GM19468 (cell line): ENCODE measurements at regions not wholly inside any gene's neighbourhood (a gene's known extent, or its start where the extent isn't known, plus 50 kb on each side); places are given as distances from the start of the nearest gene placed in this dataset.
"Not testable (repeated sequence)": the region's sequence is repeated elsewhere in the genome, so short reads cannot be mapped to it uniquely, and the experiment has no call there.

Source experiments
- ATAC-seq: cut with Tn5 transposase; IDR thresholded peaks from one replicate; pipeline ENCODE4 v1.9.1; 2021; ENCODE audit warnings: mild to moderate bottlenecking, moderate library complexity, moderate number of reproducible peaks; ENCODE audit not compliant: unreplicated experiment; ENCODE audit errors: extremely low read depth

DNA sequence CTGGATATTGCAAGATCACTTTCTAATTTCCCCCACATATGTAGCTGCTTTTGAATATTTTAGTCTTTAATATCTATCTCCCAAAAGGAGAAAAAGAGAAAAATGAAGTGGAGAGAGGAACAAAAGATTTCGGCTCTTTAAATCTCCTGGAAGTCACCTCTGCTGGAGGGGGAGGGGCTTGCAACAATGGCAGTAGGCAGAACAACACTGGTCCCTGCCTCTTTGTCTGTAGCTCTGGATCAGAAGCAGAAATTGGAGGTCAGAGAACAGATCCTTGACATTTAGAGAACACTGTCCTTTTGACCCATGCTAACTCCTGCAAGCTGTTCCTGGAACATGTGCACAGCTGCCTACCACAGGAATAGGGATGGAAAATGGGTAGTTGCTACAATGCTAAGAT is 86.7 kb upstream of the GPR12 start:
- no peak for ATAC-seq

DNA sequence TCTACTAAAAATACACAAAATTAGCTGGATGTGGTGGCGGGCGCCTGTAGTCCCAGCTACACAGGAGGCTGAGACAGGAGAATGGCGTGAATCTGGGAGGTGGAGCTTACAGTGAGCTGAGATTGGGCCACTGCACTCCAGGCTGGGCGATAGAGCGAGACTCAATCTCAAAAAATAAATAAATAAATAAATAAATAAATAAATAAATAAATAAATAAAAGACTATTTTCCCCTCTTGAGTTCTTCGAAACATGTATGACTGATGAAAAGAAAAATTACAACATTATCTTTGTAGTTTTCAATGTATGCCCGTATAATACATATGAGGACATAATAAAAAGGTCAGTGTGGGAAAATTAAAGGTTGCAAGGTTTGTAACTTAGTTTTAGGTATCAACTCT is 84.5 kb upstream of the GPR12 start:
- not testable (repeated sequence) for ATAC-seq

DNA sequence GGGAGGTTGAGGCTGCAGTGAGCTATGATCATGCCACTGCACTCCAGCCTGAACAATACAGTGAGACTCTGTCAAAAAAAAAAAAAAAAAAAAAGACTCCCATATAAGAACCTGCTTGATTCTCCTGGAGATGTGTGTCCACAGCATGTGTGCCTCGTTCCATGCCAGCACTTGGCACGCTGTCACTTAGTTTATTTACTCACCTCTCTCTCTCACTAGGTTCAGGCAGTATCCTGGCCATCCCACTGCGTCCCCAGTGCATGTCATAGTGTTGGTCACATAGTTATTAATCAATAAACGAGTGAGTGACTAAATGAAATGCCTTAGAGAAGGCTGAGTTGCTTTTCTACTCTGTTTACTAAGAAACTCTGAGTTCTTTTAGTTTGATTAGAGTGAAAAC is 79.1 kb upstream of the GPR12 start:
- ATAC-seq: no peak

DNA sequence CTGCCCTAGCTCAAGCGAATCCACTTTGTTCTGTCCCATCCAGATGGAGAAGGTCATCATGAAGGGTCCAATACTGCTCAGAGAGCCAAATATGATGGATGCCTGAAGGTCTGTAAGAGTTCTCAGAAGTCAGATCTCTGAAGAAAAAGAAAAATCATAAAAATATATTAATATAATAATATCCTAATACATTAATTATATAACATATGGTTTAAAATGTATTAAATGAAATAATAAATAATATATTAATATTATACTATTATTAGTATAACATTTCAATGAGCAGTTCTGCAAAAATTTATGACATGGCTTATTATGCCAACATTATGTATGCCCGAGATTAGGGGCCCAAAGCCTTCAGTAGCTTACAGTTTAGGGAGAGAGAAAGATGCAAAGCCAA is 78.2 kb upstream of the GPR12 start:
- no peak for ATAC-seq

DNA sequence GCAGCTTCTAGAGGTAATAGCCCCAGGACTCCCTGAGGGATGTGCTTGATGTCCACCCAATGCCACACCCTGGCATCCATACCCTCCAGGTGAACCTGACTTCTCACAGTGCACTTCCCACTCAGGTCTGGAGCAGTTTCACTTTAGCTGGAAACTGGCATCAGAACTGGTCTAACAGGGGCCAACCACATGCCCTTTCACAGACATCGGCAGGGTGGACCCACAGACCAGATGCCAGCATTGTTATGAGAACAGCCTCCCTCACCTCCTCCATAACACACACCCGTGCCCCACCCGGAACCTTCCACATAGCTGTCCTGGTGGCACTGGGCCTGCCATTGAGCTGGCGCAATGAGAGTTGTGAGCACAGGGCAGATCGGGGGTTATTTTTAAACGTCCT is 77.4 kb upstream of the GPR12 start:
- ATAC-seq: no peak

DNA sequence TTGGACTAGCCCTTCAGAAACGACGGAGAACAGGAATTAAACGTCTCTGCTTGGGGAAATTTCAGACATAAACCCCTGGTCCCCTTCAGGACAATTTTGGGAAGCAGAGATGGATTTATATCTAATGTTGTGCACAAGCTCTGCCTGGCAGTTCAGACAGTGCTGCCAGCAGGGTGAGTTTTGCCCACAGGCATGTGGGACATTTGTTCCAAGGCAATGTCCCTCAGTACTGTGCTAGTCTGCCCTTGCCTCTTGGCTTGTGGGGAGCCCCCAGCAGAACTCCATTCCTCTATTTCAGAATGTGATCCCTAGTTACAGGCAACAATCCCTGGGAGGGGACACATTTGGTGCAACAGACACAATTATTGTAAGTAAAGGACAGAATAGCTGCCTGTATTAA is 76.5 kb upstream of the GPR12 start:
- ATAC-seq: no peak

DNA sequence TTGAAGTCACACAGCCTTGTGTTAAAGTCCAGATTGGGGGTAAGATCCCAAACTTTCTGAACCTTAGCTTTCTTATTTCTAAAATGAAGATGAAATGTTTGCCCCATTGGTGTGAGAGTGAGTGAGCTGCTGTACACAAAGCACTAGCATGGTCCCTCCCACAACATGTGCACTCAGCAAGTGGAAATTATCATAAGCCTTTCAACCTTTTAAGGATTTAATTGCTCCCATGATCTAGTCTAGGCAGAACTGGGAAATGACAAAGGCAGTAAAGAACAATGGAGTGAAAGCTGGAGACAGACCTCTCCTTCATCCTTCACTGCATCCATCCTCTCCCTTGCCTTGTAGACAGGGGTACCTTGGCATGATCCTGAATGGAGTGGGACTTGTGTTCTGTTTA is 76.0 kb upstream of the GPR12 start:
- ATAC-seq: no peak

DNA sequence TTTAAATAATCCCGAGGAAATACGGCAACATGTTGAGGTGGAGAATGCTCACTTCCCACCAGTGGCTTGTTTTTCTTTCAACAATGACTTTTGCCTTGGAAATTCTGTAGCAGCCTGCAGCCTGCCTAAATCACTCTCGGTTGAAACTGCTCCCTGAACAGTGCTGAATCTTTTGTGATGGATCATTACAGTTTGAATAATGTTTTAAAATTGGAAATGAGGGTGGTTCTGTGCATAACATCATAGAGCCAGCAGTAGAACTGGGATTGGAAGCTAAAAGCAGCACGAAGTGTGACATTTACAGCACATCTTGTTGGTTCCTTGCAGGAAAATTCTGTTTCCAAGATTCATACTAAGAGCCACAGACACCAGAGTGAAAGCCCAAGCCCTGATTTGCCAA is 74.1 kb upstream of the GPR12 start:
- ATAC-seq: no peak

DNA sequence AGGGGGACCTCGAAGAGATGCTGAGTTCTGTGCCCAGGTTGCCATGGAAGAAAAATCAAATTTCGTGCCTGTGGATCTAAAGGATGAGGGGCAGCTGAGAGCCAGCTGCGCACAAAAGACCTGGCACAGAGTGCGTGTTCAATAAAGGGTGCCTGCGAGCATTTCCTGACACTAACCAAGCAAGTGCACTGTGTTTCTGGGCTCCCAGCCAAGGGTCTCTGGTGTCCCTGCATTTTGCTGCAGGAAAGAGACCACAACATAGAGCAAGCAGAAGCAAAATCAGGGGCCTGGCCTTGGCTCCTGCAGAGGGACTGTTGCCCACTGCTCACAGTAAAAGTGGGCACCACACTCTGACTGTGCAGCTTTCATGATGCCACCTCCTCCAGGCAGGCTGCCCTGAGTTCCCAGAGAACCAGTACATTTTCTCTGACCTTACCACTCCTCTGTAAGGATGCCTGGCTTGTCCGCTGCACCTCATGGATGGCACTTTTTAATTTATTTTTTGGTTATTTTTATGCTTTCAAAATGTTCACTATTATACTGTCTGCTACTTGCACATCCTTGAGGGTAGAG is 70.8 kb upstream of the GPR12 start:
- no peak for ATAC-seq

DNA sequence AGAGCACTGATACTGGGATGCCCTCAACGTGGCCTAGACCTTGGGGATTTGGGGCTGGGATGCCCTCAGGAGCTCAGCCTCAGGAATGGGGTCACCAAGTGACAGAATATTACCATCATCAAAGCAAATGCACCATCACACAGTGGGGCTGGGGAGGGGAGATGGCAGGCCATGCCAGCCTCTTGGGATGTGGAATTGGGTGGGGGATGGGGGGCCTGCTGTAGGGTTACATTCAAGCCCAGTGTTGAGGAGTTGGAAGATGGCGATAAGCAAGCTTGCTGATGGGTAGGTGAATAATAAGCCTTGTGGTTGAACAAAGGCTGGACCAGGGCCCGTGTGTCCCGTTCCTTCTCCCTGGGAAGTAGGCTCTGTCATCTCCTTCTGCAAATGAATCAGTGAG is 69.1 kb upstream of the GPR12 start:
- no peak for ATAC-seq

DNA sequence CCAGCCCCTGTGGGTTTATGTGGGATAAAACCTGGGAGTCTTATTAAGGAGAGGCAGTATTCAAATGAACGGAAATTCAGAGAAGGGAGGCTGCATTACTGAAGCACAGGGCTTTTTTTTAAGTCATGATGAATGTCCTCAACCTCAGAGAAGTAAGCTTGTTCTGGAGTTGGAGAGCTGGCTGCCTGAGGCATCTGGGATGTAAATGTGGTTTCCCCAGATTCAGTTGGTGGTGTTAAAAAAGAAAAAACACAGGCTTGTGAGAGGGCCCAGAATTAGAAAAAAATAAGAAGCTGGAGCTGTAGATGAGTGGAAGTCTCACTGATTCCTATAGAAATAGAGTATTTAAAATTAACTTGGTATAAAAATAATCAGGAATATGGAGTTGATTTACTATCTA is 64.0 kb upstream of the GPR12 start:
- ATAC-seq: no peak

DNA sequence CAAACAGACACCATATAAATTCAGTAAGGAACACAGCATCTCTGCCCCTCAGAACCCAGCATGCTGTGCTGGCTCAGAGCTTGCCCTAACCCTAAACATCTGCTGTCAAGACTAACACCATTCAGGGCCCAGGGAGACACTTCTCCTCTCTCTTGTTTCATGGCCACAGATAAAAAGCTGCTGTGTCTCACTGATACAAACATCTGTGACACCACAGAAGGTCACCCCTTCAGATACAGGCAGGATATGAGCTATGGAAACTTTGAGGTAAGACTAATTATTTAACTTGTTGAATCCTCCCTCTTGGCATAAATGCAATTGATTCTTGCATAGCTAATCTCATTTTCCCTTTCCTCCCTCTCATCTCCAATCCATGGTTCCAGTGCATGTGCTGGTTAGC is 61.6 kb upstream of the GPR12 start:
- ATAC-seq: no peak

DNA sequence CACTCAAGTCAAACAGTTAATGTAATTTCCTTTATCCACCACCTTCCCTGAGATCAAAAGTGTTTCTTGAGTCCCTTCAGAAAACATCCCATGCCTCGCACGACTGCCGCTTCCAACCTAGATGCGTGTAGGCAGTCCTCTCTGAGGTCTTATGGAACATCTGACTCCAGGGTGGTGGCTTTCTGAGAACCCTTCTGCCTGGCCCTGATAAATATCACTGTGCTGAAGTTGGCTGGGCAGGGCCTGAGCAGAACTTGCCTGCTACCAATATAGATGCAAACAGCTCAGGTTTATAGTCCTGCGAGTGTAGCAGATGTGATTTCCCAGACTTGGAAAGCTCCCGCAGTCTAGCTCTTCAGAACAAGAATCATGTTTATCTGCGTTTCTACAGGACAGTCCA is 61.1 kb upstream of the GPR12 start:
- no peak for ATAC-seq

DNA sequence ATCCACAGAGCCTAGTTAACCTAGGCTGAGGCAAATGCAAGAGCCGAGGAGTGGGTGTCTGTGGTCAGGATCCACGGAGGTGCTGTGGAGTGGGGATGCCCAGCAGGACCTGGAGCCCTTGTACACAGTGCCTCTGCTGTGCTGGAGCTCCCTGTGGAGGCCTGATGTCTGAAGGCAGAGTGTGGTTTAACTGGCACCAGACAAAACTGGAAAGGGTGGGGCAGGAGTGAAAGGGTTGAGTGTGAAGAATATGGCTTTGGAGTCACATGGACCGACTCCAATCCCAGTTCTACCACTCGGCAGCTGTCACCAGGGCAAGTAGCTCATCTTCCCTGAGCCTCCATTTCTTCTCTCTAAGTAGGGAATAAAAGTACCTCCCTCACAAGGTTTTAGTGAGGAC is 60.3 kb upstream of the GPR12 start:
- ATAC-seq: no peak

DNA sequence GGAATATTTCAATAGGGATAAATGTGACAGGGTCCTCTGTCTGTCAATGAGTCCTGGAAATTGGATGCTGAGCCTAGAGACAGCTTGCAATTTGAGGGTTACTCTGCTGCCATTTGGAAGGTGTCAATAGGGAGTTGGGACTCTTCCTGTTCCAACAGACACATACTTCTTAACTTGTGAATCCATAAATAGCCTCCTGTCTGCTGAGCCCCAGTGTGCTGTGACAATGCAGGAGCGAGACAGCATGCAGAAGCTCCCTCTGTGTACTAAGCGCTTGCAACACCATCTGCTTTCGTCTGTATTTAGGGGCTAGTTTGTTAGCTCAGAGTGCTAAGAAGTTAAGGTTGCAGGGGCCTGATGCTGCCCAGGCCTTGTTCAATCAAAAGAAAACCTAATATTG is 58.5 kb upstream of the GPR12 start:
- ATAC-seq: no peak

DNA sequence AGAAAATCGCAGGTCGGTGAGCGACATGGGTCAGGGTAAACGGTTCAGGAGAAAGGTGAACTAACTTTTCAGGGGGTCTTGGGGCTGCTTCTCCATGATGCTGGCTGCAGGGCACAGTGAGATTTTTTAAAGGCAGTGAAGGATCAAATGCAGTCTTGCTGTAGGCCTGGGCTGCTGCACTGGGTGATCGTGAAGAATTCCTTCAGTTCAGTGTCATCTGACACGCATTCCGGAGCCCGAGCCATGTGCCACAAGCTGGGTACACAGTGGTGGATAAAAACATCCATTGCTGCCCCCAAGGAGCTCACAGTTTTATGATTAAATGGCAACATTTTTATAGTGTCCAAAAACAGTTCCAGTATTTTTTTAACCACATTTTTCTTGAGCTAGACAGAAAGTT is 56.3 kb upstream of the GPR12 start:
- no peak for ATAC-seq

DNA sequence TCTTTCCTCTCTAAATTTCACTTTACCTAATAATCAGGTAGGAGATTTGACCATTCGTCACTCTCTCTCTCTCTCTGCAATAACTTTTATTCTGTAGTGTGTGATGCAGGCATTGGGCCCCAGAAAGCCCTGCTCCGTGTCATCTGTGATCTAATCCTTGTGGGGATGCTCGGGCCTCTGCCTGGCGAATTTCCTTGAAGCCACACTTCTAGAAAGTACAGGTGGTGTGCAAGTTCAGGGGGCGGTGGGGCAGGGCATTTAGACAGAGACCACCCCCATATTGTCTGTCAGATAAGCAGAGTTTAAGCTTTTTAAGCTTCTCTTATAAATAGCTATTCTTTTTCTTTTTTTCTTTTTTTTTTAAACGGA is 53.4 kb upstream of the GPR12 start:
- no peak for ATAC-seq

DNA sequence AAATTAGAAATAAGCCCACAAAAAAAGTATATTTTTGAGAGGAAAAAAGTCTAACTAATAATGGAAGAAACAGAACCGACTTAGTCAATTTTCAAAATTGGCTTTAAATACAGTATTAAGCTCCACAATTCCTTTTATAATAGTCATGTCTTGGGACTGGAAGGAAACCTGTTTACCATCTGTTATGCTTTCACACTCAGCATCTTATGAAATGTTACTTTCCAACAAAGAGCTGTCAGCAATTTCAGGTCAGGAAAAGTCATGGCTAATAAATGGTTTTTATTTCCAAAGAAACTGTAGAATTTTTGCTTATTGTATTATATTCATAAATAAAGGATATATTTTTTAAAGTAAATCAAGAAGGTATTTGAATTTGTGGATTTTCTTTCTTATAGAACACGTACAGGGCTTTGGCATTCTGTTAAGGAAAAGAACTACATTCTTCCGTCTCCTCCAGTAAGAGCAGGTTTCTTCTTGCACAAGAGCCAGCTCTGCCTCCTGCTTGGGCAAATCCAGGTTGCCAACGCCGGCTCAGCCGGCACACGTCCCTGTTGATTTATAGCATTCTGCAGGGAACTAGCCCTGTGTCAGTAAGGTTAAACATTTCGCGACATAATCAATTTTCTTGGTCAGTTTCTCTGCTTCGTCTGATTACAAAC is 52.9 kb upstream of the GPR12 start:
- ATAC-seq: no peak

DNA sequence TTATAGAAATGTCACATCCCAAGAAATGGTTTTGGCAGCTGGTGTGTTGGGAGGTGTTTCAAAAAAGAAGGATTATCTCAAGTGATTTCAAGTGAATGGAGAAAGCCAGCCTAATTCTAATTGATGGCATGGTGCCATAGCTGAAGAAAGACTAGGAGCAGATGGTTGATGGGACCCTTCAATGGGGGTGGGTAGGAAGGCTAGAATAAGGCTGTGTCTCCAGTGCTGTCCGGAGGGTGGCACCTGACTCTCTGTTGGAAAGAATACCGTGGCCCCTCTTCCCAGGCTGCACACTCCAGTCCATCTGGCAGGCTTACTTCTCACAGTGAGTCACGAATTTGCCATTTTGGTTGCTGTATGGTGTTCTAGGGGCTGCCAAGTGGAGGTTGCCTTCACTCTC is 51.0 kb upstream of the GPR12 start:
- no peak for ATAC-seq
